ENCODE measurements at regions not wholly inside any gene's neighbourhood (a gene's known extent, or its start where the extent isn't known, plus 50 kb on each side); places are given as distances from the start of the nearest gene placed in this dataset. TPM values are rescaled to one million over a fixed set of nuclear protein-coding genes. Genes with fewer than 3 reads are reported as not detected.
A peak's percentile ranks its signal among the peaks of the same experiment; 100 is the strongest.

- intact Hi-C loops (cut with DNase I) = no loop called here
- no peak for TF ChIP-seq CTCF (IDR thresholded peaks at IDR 0.05)
- TF ChIP-seq POLR2A (IDR thresholded peaks at IDR 0.05) = no peak
- 96 to 97% methylated on average over 2 of the region's 2 CpGs for WGBS, 2 donors
- Histone ChIP-seq H3K9me3 (no peaks in the 10 kb centered on the region), H3K27me3 (no peaks in the 10 kb centered on the region), H3K4me3 (replicated peaks in 1 of 3) (no peak overlapping the region), H3K27ac (no peak overlapping the region), H3K36me3 (no peaks in the 10 kb centered on the region), H3K4me1 (peaks cover 14 to 24% of the 10 kb centered on the region in 2 donors)
- no peak for DNase-seq
Measured at GRCh38 chr5:126369083-126369482, 54.1 kb upstream of the GRAMD2B start.

GRCh38 chr5:126369995-126370731, 53.0 kb upstream of the GRAMD2B start:
- Histone ChIP-seq H3K27me3 (no peaks in the 10 kb centered on the region), H3K27ac (peak overlapping the region; percentile 15 to 47 (median 26)), H3K4me3 (replicated peaks in 1 of 3) (no peak overlapping the region), H3K4me1 (peaks cover 14 to 24% of the 10 kb centered on the region in 2 donors), H3K9me3 (no peaks in the 10 kb centered on the region), H3K36me3 (no peaks in the 10 kb centered on the region)
- TF ChIP-seq CTCF (IDR thresholded peaks at IDR 0.05) (peak in 3 of 6 experiments; percentile 23 to 41 (median 36)), POLR2A (IDR thresholded peaks at IDR 0.05) (no peak)
- DNase-seq = no peak
- WGBS, 2 donors = 73 to 81% methylated on average over 6 of the region's 6 CpGs
- intact Hi-C loops (cut with DNase I) = no loop called here

- no peaks in the 10 kb centered on the region for H3K9me3 ChIP-seq
- no peak overlapping the region for H3K27ac ChIP-seq
- 93% methylated on average over 12 of the region's 12 CpGs for WGBS, 2 donors
- H3K27me3 ChIP-seq = no peaks in the 10 kb centered on the region
- no peaks in the 10 kb centered on the region for H3K36me3 ChIP-seq
- no peak for DNase-seq
- TF ChIP-seq CTCF (IDR thresholded peaks at IDR 0.05) (no peak), POLR2A (IDR thresholded peaks at IDR 0.05) (no peak)
- no peak overlapping the region for H3K4me3 ChIP-seq (replicated peaks in 1 of 3)
- H3K4me1 ChIP-seq = peaks cover 14 to 20% of the 10 kb centered on the region in 2 donors
- intact Hi-C loops (cut with DNase I) = no loop called here
Measured at GRCh38 chr5:126370796-126371718, 52.2 kb upstream of the GRAMD2B start.

GRCh38 chr5:126373375-126374108, 49.7 kb upstream of the GRAMD2B start:
- no peak for TF ChIP-seq CTCF (IDR thresholded peaks at IDR 0.05)
- no peak for TF ChIP-seq POLR2A (IDR thresholded peaks at IDR 0.05)
- 69 to 73% methylated on average over 3 of the region's 3 CpGs for WGBS, 2 donors
- Histone ChIP-seq H3K9me3 (no peaks in the 10 kb centered on the region), H3K4me3 (replicated peaks in 1 of 3) (no peak overlapping the region), H3K27me3 (no peaks in the 10 kb centered on the region), H3K4me1 (peaks cover 13 to 17% of the 10 kb centered on the region in 2 donors), H3K27ac (no peak overlapping the region), H3K36me3 (no peaks in the 10 kb centered on the region)
- no peak for DNase-seq
- intact Hi-C loops (cut with DNase I) = no loop called here

Small RNA genes lying in the stretch of these regions (small RNA-seq; reads per million reads assigned to genes)
- gene HMGB1P22 (not detected), gene RN7SKP117 (not detected)
